Glomerular endothelial cell (primary cell): ENCODE measurements at regions not wholly inside any gene's neighbourhood (a gene's known extent, or its start where the extent isn't known, plus 50 kb on each side); places are given as distances from the start of the nearest gene placed in this dataset.

Source experiments
- DNase-seq: peaks from one replicate; pipeline ENCODE4 v3.0.0-alpha.2; 2011; ENCODE audit warnings: low read depth, low spot score; ENCODE audit errors: extremely low read depth

GRCh38 chr2:118705032-118705431 lies 142.4 kb downstream of the EN1 start:
- no peak for DNase-seq

- no peak for DNase-seq
Measured at GRCh38 chr2:118699447-118700175, 147.8 kb downstream of the EN1 start.

GRCh38 chr2:118698564-118698963 lies 148.9 kb downstream of the EN1 start:
- DNase-seq, result no peak

DNA sequence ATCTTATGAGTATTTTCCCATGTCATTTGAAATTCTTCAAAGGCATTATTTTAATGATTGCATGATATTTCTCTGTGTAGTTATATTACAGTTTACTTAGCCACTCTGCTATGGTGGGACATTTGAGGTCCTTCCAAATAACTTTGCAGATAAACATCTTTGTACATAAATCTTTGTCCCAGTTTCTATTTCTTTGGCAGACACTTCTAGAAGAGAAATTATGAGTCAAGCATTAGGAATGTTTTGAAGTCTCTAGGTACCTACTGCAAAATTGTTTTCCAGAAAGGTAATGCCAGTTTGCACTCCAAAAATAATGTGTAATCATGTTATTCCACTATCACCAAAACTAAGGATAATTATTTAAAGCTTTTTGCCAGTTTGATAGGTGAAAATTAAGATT lies 149.7 kb downstream of the EN1 start:
- DNase-seq, result no peak

GRCh38 chr2:118696786-118697465 lies 150.5 kb downstream of the EN1 start:
- no peak for DNase-seq

GRCh38 chr2:118693287-118693822 lies 154.1 kb downstream of the EN1 start:
- no peak for DNase-seq

- no peak for DNase-seq
Measured at GRCh38 chr2:118689874-118690273, 157.6 kb downstream of the EN1 start.

DNA sequence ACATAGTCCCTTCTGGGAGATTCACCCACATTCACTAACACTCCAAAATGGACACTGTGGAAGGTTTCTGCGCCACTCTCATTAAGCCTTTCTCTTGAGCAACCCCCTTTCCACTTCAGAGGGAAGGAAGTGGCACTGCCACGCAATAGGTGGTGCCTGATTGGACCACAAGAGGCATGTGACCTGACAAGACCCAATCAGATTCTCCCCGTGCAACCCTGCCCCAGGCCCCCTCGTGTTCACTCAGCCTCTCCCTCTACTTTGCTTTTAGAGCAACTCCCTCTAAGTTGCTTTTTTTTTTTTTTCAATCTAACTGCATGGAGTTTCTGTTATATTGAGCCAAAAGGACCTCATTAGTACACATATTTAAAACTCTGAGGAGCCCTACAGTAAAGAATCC lies 158.0 kb downstream of the EN1 start:
- no peak for DNase-seq

DNA sequence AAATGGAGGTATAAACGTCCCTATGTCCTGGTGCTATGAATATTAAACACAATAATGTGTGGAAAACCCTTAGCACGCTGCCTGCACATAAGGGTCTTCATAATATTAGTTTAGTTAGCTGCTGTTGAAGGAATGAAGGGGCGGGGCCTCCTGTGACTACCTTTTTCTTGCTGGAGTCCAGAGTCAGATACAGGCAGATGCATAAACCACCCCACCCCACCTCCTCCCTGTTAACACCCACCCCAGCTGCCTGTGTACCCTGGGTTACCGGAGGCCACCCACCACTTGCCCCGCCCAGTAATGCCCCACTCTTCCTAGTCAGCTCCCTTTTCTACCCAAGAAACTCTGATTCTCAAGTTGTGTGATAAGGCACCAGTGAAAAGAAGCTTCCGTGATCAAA lies 158.4 kb downstream of the EN1 start:
- DNase-seq, result no peak

GRCh38 chr2:118687698-118688097 lies 159.8 kb downstream of the EN1 start:
- no peak for DNase-seq

GRCh38 chr2:118687192-118687591 lies 160.3 kb downstream of the EN1 start:
- no peak for DNase-seq

DNA sequence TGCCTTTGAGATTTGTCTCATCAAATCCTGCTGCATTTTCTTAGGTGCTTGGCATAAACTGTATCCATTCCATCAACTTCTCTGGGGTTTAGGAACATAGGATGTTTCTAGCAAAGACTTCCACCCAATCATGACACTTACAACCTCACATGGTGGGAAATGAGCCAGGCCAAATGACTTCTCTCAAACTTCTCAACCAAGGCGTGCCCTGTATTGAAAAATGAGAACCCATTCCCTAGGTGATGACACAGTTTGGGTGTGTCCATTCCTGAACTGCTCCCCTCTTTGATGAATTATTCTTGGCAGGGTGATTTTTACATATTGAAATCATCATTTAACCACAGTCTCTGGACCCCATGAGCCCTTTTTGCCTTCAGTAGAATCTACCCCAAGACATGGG lies 161.1 kb downstream of the EN1 start:
- no peak for DNase-seq

- DNase-seq, result no peak
Measured at GRCh38 chr2:118683460-118683859, 164.0 kb downstream of the EN1 start.

DNA sequence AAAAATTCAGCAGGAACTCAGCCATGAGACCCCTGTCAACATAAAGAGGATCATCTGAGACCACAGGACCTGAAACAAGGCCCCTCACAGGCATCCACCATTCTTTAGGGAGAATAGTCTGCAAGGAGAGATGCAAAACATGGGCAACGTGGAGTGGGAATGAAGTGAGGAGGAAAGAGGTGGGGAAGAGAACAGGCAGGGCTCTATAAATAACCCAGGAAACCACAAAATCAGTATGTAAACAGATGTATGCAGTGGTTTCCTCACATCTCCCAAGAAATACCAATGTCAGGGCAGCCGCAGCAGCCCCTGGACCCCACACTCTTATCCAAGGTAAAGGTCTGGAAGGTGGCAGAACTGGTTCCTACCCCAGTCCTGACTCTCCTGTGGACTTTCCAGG lies 168.5 kb downstream of the EN1 start:
- no peak for DNase-seq

- no peak for DNase-seq
Measured at GRCh38 chr2:118677546-118677945, 169.9 kb downstream of the EN1 start.

DNA sequence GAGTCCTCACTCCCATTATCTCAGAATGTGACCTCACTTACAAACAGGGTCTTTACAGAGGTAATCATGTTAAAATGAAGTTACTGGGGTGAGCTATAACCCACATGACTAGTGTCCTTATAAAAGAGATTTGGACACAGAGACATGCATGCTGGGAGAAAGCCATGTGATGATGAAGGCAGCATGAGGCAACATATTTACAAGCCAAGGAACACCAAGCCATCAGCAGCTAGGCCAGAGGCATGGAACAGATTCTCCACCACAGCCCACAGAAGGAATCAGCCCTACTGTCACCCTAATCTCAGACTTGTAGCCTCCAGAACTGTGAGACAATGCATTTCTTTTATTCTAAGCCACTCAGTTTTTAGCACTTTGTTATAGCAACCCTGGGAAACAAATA lies 171.9 kb downstream of the EN1 start:
- DNase-seq, result no peak

DNA sequence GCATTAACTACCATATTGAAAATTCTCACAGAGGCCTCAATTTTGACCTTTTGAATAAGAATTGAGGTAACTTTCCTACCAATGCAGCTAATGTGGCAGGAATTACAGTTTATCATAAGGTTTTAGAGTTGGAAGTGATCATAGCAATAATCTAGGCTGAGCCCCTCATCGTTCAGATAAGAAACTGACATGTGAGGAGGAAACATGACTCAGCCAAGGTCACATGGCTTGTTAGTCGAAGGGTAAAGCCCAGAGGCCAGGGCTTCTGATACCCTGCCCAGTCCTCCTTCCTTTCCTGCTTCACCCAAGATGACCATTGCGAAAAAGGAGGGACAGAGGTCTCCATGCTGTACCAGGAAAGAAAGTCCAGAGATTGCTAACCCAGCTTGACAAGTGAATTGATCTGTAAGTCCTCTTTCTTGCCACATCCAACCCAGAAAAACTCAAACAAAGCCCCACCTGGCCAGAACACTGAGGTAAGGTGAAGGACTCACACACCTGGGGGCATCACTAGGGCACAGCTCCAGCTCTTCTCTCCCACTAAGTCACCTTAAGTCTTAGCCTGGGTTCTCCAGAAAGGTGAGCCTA lies 174.8 kb downstream of the EN1 start:
- DNase-seq, result no peak

DNA sequence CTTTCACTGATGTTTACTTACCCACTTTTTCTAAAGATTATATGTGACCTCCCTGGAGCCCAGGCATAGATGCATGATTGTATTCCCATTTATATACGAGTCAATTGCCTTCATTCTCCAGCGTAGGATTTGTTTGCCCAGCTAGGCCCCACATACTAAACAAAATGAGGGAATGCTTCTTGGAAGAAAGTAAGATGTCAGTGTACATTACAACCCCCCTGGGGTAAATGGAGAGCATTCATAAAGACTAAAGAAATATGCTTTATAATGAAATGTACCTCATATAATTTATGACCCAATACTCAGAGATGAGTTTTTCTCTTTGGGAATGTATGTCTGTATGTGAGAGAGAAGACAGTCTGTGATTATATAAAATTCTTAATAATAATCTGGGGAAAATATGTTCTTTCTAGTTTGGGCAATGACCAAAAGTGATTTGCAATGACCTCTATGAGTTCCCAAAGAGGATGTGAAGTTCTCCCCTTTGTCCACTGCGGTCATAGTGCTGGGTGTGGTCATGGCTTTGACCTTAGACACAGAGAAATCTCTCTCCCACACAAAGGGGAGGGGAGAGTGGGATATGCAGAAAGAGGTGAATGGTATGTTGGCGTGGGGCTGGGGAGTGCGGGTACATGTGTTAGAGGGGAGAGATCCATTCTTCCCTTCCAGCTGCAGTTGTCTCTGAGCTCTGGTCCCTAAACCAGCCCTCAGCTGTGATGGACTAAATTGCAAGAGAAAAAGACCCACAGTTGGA lies 175.6 kb downstream of the EN1 start:
- no peak for DNase-seq

DNA sequence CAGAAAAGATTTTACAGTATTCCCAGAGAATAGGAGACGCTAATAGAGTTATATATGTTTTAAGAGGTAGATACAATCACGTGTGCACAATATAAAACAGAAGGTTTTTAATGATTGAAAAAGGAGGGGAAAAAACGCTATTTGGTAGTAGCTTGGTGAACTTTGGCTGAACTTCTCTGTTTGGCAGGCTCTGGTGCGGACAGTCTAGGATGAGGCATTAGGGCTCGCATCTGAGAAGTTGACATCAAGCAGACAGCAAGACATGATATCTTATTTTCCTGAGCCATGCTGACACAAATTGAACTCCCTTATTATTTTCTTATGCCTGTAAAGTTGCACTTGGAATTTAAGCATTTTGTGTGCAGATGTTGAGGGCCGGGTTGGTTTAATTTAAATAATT lies 176.6 kb downstream of the EN1 start:
- no peak for DNase-seq

DNA sequence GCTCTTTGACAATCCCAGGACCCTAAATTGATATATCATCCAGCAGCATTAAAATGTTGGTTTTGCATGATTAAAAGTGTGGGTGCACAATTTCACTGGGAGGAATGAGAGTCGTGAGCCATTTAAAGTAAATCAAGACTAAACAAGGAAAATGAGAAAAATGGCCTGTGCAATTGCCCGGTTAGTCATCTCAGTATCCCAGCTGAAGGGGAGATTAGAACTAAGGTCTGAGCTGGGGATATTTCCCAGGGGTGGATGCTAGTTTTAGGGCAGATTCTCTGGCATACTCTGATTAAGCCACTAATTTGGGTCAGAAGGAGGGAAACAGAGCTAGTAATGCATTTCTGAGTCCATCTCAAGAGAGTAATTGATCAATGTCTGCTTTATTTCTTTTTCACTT lies 177.2 kb downstream of the EN1 start:
- DNase-seq, result no peak

DNA sequence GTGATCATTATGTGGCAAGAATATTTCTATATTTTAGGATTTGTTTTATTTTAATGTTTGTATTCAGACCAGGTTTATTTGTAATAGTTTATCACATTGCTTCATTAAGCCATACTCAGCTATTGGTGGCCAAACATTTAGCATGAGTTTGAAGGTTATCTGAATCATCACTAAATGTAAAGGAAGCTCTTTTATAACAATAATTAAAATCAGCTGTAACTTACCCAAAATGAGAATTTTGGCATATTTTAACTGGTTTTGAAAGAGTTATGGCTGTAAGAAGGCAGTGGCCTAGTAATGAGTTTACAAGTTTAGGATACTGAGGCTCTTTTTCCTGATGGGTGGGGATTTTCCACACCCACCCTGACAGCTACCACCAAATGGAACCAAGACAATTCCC lies 177.8 kb downstream of the EN1 start:
- DNase-seq, result no peak
